ENCODE measurements at regions not wholly inside any gene's neighbourhood (a gene's known extent, or its start where the extent isn't known, plus 50 kb on each side); places are given as distances from the start of the nearest gene placed in this dataset.
A peak's percentile ranks its signal among the peaks of the same experiment; 100 is the strongest.

GRCh38 chr16:86906623-86907022, 328.3 kb downstream of the FOXL1 start:
- Histone ChIP-seq H3K79me2 (no peaks in the 10 kb centered on the region), H3K27me3 (peaks cover 22% of the 10 kb centered on the region), H3K4me2 (no peak overlapping the region), H3K4me3 (no peak overlapping the region), H3K36me3 (replicated peaks; ENCODE audit: insufficient read depth, low read depth) (no peaks in the 10 kb centered on the region), H3K4me1 (ENCODE audit: insufficient read depth) (peaks cover 12% of the 10 kb centered on the region), H4K20me1 (ENCODE audit: insufficient read depth, poor library complexity, severe bottlenecking) (no peaks in the 10 kb centered on the region), H3K9me3 (ENCODE audit: low read depth) (no peaks in the 10 kb centered on the region), H3K9me2 (replicated peaks; ENCODE audit: insufficient read depth) (no peaks in the 10 kb centered on the region), H2AFZ (no peak overlapping the region), H3K27ac (no peak overlapping the region)
- TF ChIP-seq EZH2phosphoT487 (IDR thresholded peaks at IDR 0.05; ENCODE audit: low read depth, severe bottlenecking, unreplicated experiment) (no peak), EZH2 (IDR thresholded peaks at IDR 0.05; ENCODE audit: borderline replicate concordance) (no peak), CTCF (IDR thresholded peaks at IDR 0.05; ENCODE audit: poor library complexity) (no peak)
- 49% methylated on average over 14 of the region's 14 CpGs for WGBS (ENCODE audit: low lambda C conversion rate, missing lambda C conversion rate)
- peak; percentile 38 for DNase-seq (ENCODE audit: low spot score)

DNA sequence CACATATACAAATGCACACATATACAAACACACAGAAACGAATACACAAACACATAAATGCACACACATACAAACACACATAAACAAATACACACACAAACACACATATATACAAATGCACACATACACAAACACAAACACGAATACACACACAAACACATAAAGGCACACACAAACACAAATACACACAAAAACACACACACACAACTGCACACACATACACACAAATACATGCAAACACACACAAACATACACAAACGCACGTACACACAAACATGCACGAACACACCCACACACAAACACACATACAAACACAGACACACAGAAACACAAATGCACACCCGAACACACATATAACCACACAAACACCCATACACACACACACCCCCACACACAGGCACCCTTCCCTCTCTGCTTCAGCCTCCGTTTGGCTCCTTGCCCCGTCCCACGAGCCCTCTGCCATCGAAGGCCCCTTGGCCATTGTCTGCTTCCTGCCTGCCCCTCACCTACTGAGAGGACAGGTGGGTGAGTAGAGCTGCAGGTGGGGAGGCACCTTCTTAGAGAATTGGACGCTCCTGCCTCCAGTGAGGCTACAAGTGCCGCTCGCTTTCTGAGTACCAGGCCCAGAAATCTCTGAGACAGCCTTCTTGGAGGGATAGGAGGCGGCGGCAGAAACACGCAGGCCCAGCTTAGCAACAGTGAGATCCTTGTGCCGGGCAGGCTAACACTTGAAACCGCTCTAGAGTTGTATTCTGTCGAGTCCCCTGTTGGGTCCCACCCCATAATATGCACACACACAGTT, 331.2 kb downstream of the FOXL1 start:
- Histone ChIP-seq H3K4me1 (ENCODE audit: insufficient read depth) (peaks cover 13% of the 10 kb centered on the region), H4K20me1 (ENCODE audit: insufficient read depth, poor library complexity, severe bottlenecking) (no peaks in the 10 kb centered on the region), H3K4me3 (no peak overlapping the region), H3K36me3 (replicated peaks; ENCODE audit: insufficient read depth, low read depth) (no peaks in the 10 kb centered on the region), H3K9me2 (replicated peaks; ENCODE audit: insufficient read depth) (no peaks in the 10 kb centered on the region), H3K79me2 (no peaks in the 10 kb centered on the region), H2AFZ (no peak overlapping the region), H3K9me3 (ENCODE audit: low read depth) (no peaks in the 10 kb centered on the region), H3K27me3 (peaks cover 4% of the 10 kb centered on the region), H3K4me2 (peak overlapping the region; percentile 2), H3K27ac (peak overlapping the region; percentile 47)
- TF ChIP-seq CTCF (IDR thresholded peaks at IDR 0.05; ENCODE audit: poor library complexity) (no peak), EZH2phosphoT487 (IDR thresholded peaks at IDR 0.05; ENCODE audit: low read depth, severe bottlenecking, unreplicated experiment) (no peak), EZH2 (IDR thresholded peaks at IDR 0.05; ENCODE audit: borderline replicate concordance) (no peak)
- no peak for DNase-seq (ENCODE audit: low spot score)
- 70% methylated on average over 19 of the region's 19 CpGs for WGBS (ENCODE audit: low lambda C conversion rate, missing lambda C conversion rate)

- Histone ChIP-seq H3K4me2 (peak overlapping the region; percentile 17), H2AFZ (no peak overlapping the region), H3K9me2 (replicated peaks; ENCODE audit: insufficient read depth) (no peaks in the 10 kb centered on the region), H3K27ac (peak overlapping the region; percentile 47), H3K36me3 (replicated peaks; ENCODE audit: insufficient read depth, low read depth) (no peaks in the 10 kb centered on the region), H3K4me1 (ENCODE audit: insufficient read depth) (peaks cover 13% of the 10 kb centered on the region), H3K79me2 (no peaks in the 10 kb centered on the region), H4K20me1 (ENCODE audit: insufficient read depth, poor library complexity, severe bottlenecking) (no peaks in the 10 kb centered on the region), H3K27me3 (peaks cover 4% of the 10 kb centered on the region), H3K4me3 (no peak overlapping the region), H3K9me3 (ENCODE audit: low read depth) (no peaks in the 10 kb centered on the region)
- 49% methylated on average over 15 of the region's 16 CpGs for WGBS (ENCODE audit: low lambda C conversion rate, missing lambda C conversion rate)
- peak; percentile 41 for DNase-seq (ENCODE audit: low spot score)
- no peak for TF ChIP-seq CTCF (IDR thresholded peaks at IDR 0.05; ENCODE audit: poor library complexity)
- no peak for TF ChIP-seq EZH2 (IDR thresholded peaks at IDR 0.05; ENCODE audit: borderline replicate concordance)
- no peak for TF ChIP-seq EZH2phosphoT487 (IDR thresholded peaks at IDR 0.05; ENCODE audit: low read depth, severe bottlenecking, unreplicated experiment)
Observed at GRCh38 chr16:86910161-86910769, 331.9 kb downstream of the FOXL1 start.

Measured in hepatocyte (in vitro differentiated cells).